Transverse colon (tissue), 4 donors: ENCODE measurements at regions not wholly inside any gene's neighbourhood (a gene's known extent, or its start where the extent isn't known, plus 50 kb on each side); places are given as distances from the start of the nearest gene placed in this dataset.

Experiments used
- DNase-seq: peaks from one replicate; pipeline ENCODE4 v3.0.0-alpha.2; 2019
- H3K27ac ChIP-seq, 4 donors: fragments of 200-600 bp; sonication (generic); 2 replicates each; pipeline ENCODE4 v1.5.1; 2016 to 2018; ENCODE audit warnings: inconsistent platforms in 4 of 4
- H3K27me3 ChIP-seq: fragments of 200-600 bp; sonication (generic); 2 replicates; pipeline ENCODE4 v1.5.1; 2017; ENCODE audit warnings: inconsistent platforms
- H3K36me3 ChIP-seq, 4 donors: fragments of 200-600 bp; sonication (generic); 2 replicates each; pipeline ENCODE4 v1.5.1; 2017 to 2019; ENCODE audit warnings: inconsistent platforms in 4 of 4
- H3K4me1 ChIP-seq, 4 donors: fragments of 200-600 bp; sonication (generic); 2 replicates each; pipeline ENCODE4 v1.5.1; 2017 to 2020; ENCODE audit warnings: inconsistent platforms in 4 of 4
- H3K4me3 ChIP-seq, 4 donors: fragments of 200-600 bp; sonication (generic); 1 replicate in 1 of 4; 2 replicates in 3 of 4; pipeline versions ENCODE4 v1.5.1 to v1.6.1; 2017 to 2019; ENCODE audit warnings: inconsistent platforms in 4 of 4
- H3K9me3 ChIP-seq, 2 donors: fragments of 200-600 bp; sonication (generic); 2 replicates each; pipeline ENCODE4 v1.5.1; 2017 to 2019; ENCODE audit warnings: inconsistent platforms in 2 of 2
- CTCF ChIP-seq, 5 experiments: fragments of 200-600 bp in 3 of 5; fragments of 450-650 bp in 2 of 5; sonication (generic) in 3 of 5; IDR thresholded peaks; 1 replicate in 2 of 5; 2 replicates in 3 of 5; pipeline ENCODE4 v1.5.1; 2016 to 2017; ENCODE audit warnings: antibody characterized with exemption in 5 of 5, inconsistent platforms in 3 of 5, mild to moderate bottlenecking in 2 of 5, moderate library complexity in 1 of 5
- EP300 ChIP-seq: sonication (generic); formaldehyde crosslinking; IDR thresholded peaks from one replicate; pipeline ENCODE4 v1.6.1; 2017; ENCODE audit warnings: antibody characterized with exemption, low read depth
- POLR2A ChIP-seq: fragments of 450-650 bp; IDR thresholded peaks from one replicate; pipeline ENCODE4 v1.6.1; 2016; ENCODE audit warnings: antibody characterized with exemption, mild to moderate bottlenecking, moderate library complexity
- POLR2AphosphoS5 ChIP-seq, 3 donors: sonication (generic); formaldehyde crosslinking; IDR thresholded peaks; one replicate each; pipeline ENCODE4 v1.6.1; 2016; ENCODE audit warnings: antibody characterized with exemption in 3 of 3
- WGBS, 2 donors: methylation state at CpG; one replicate each; pipeline ENCODE4 v1.1.5; 2018; ENCODE audit warnings: low coverage in 1 of 2; 5-methylcytosine and 5-hydroxymethylcytosine counted together
- in situ Hi-C, 4 donors: fragments of 200-750 bp; cut with MboI; loops; one replicate each; pipeline versions ENCODE4 v1.15.0 to v1.15.1; 2017; ENCODE audit warnings: low sequenced_read_pairs in 3 of 4, low pct_ligation_motif_present in 1 of 4, low pct_unique_long_range_greater_than_20kb in 1 of 4
- intact Hi-C: fragments of 100-400 bp; cut with DNase I; formaldehyde crosslinking; loops from one replicate; pipeline ENCODE4 v1.15.1; 2023; ENCODE audit warnings: low total_unique reads

DNA sequence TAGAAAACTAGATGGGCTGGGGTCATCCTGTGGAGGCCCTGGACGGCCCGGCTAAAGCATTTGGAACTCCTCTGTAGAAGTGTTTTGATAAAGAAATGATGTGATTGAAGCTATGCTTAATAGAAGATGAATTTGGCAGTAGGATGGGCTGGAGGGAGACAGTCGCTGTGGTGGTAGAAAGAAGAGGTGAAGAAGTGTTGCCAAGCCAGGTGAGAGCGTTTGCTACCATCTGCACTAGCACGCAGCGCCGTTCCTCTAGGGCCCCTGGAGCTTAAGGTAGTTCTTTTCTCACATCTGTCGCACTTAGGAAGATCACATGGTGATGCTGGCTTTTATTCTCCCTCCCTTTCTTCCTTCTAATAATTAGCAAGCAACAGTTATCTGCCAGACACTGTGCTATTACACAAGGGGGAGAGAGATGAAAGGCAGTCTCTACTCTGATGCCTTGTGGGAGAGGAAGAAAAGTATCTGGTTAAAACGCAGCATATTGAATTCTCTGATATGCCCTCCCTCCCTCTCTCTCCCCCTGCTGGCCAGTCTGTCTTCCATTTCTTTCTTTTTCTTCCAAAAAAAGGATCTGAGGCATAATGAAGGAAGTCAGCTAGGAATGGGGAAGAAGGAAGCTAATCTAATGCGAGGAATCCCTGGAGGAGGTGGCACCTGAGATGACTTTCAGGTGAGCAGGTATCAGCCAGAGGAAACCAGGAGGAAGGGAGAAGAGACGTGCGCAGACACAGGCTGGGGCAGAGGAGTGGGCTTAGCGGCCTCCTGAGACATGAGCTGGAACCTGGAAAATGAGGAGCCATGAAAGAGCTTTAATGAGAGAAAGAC, 162.3 kb upstream of the KLF14 start:
- DNase-seq = no peak
- Histone ChIP-seq H3K27ac (peak overlapping the region; percentile 84 to 94 (median 88)), H3K36me3 (peaks cover 0 to 3% (median 0%) of the 10 kb centered on the region in 4 donors), H3K4me3 (no peak overlapping the region), H3K27me3 (no peaks in the 10 kb centered on the region), H3K4me1 (peaks cover 40 to 94% (median 80%) of the 10 kb centered on the region in 4 donors), H3K9me3 (no peaks in the 10 kb centered on the region)
- intact Hi-C loops (loop anchor here (5.0 to 10.0 kb wide), 2 partner anchors 111 to 529 kb away; no protein-coding TSS in a partner anchor), in situ Hi-C loops (loop anchor here in 3 of 4 donors (10.0 to 25.0 kb wide), 5 partner anchors 139 to 516 kb away; no protein-coding TSS in a partner anchor)
- WGBS, 2 donors = 70 to 77% methylated on average over 11 to 13 of the region's 13 CpGs
- TF ChIP-seq CTCF (IDR thresholded peaks at IDR 0.05) = no peak
- no peak for TF ChIP-seq POLR2A
- no peak for TF ChIP-seq EP300
- no peak for TF ChIP-seq POLR2AphosphoS5 (IDR thresholded peaks at IDR 0.05)

GRCh38 chr7:130896898-130897514, 163.0 kb upstream of the KLF14 start:
- intact Hi-C loops (loop anchor here (5.0 to 10.0 kb wide), 2 partner anchors 110 to 528 kb away; no protein-coding TSS in a partner anchor), in situ Hi-C loops (loop anchor here in 3 of 4 donors (10.0 to 25.0 kb wide), 5 partner anchors 138 to 515 kb away; no protein-coding TSS in a partner anchor)
- H3K36me3 ChIP-seq = peaks cover 0 to 3% (median 0%) of the 10 kb centered on the region in 4 donors
- H3K27me3 ChIP-seq = no peaks in the 10 kb centered on the region
- H3K4me3 ChIP-seq = no peak overlapping the region
- H3K27ac ChIP-seq = peak overlapping the region; percentile 84 to 94 (median 88)
- 41 to 94% methylated on average over 2 to 22 of the region's 22 CpGs for WGBS, 2 donors
- no peaks in the 10 kb centered on the region for H3K9me3 ChIP-seq
- peaks cover 41 to 96% (median 83%) of the 10 kb centered on the region in 4 donors for H3K4me1 ChIP-seq
- TF ChIP-seq POLR2AphosphoS5 (IDR thresholded peaks at IDR 0.05) = peak in 2 of 3 donors; percentile 17 to 54
- TF ChIP-seq POLR2A = no peak
- no peak for TF ChIP-seq EP300
- peak; percentile 80 to 89 (median 84) for TF ChIP-seq CTCF (IDR thresholded peaks at IDR 0.05)
- DNase-seq = peak; percentile 80

DNA sequence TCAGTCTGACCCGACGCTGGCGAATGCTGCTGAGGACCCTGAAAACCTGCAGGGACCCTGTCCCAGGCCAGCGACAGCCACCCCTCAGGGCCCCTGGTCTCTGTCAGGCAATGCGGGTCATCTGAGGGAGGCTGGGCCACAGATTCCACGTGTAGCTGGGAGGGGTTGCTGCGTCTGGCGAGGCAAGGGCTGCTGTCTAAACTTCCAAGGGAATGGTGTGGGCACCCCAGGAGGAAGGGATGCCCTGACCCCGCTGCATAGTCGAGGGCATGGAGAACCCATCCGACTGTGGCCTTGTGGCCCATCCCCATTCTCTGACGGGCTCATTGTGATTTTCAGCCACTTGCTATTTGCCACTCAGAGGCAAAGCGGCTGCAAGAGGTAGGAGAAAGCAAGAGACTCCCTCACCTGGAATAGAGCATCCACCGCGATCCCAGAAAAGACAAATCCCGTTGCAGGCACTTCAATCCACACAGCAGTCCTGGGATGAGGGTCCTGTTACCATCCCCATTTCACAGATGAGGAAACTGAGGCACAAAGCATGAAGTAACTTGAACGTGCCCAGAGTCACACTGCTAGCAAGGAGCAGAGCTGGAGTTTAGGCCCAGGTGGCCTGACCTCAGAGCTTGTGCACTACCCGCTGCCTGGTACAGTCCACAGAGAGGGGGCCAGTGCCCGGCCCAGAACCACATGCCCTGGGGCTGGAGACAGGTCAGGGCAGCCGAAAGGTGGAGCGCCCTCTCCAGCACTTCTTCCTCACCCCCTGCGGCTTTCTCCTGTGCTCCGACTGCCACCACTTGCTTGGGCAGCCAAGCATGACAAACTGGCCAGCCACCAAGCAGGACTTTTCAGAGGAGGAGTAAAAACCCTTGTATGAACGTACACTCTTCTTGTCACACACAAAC, 163.8 kb upstream of the KLF14 start:
- no peaks in the 10 kb centered on the region for H3K9me3 ChIP-seq
- in situ Hi-C loops = loop anchor here in 3 of 4 donors (10.0 to 25.0 kb wide), 5 partner anchors 137 to 515 kb away; no protein-coding TSS in a partner anchor
- WGBS, 2 donors = 77% methylated on average over 24 of the region's 24 CpGs; no CpG with 5 or more reads in 1 of the 2 donors
- no peaks in the 10 kb centered on the region for H3K27me3 ChIP-seq
- TF ChIP-seq EP300 = no peak
- TF ChIP-seq POLR2A = no peak
- no peak for TF ChIP-seq CTCF (IDR thresholded peaks at IDR 0.05)
- no peak for TF ChIP-seq POLR2AphosphoS5 (IDR thresholded peaks at IDR 0.05)
- peaks cover 48 to 99% (median 86%) of the 10 kb centered on the region in 4 donors for H3K4me1 ChIP-seq
- peak overlapping the region; percentile 84 to 94 (median 88) for H3K27ac ChIP-seq
- intact Hi-C loops = loop anchor here (5.0 to 10.0 kb wide), 2 partner anchors 110 to 527 kb away; no protein-coding TSS in a partner anchor
- DNase-seq = no peak
- H3K36me3 ChIP-seq = peaks cover 0 to 3% (median 0%) of the 10 kb centered on the region in 4 donors
- H3K4me3 ChIP-seq = no peak overlapping the region
